DOHH2 (cell line): ENCODE measurements at regions not wholly inside any gene's neighbourhood (a gene's known extent, or its start where the extent isn't known, plus 50 kb on each side); places are given as distances from the start of the nearest gene placed in this dataset.

ENCODE experiments used
- H3F3A ChIP-seq: fragments of 200-600 bp; sonication (generic), shearing (Covaris generic); 2 replicates; pipeline ENCODE4 v1.6.0; 2016; ENCODE audit warnings: antibody characterized with exemption, mild to moderate bottlenecking; ENCODE audit not compliant: control insufficient read depth, insufficient read depth
- H3K27ac ChIP-seq: fragments of 200-600 bp; sonication (generic); 2 replicates; pipeline ENCODE4 v1.5.1; 2014; ENCODE audit warnings: low read depth, mild to moderate bottlenecking, low read length, moderate library complexity
- H3K27me3 ChIP-seq: fragments of 200-600 bp; sonication (generic); 2 replicates; pipeline ENCODE4 v1.6.1; 2014; ENCODE audit warnings: mild to moderate bottlenecking, low read length, mixed read lengths; ENCODE audit not compliant: control insufficient read depth
- H3K36me3 ChIP-seq: fragments of 200-600 bp; sonication (generic); 2 replicates; pipeline ENCODE4 v1.6.1; 2014; ENCODE audit warnings: mild to moderate bottlenecking, low read length, moderate library complexity, mixed read lengths; ENCODE audit not compliant: control insufficient read depth
- H3K4me1 ChIP-seq: fragments of 200-600 bp; sonication (generic); 2 replicates; pipeline ENCODE4 v1.6.1; 2014; ENCODE audit warnings: mild to moderate bottlenecking, low read length, mixed read lengths; ENCODE audit not compliant: control insufficient read depth
- H3K4me2 ChIP-seq: fragments of 200-600 bp; sonication (generic); 2 replicates; pipeline ENCODE4 v1.6.0; 2014; ENCODE audit warnings: mild to moderate bottlenecking, low read length, moderate library complexity
- H3K4me3 ChIP-seq: fragments of 200-600 bp; sonication (generic); 2 replicates; pipeline ENCODE4 v1.5.1; 2014; ENCODE audit warnings: mild to moderate bottlenecking, low read length, mixed read lengths
- H3K79me2 ChIP-seq: fragments of 200-600 bp; sonication (generic); 2 replicates; pipeline ENCODE4 v1.6.1; 2014; ENCODE audit warnings: mild to moderate bottlenecking, low read length, mixed read lengths; ENCODE audit not compliant: control insufficient read depth
- H3K9me2 ChIP-seq: fragments of 200-600 bp; sonication (generic); replicated peaks from 2 replicates; pipeline ENCODE4 v1.6.1; 2014; ENCODE audit warnings: mild to moderate bottlenecking, low read length, mixed read lengths; ENCODE audit not compliant: control insufficient read depth
- H3K9me3 ChIP-seq: fragments of 200-600 bp; sonication (generic); 2 replicates; pipeline ENCODE4 v1.6.1; 2014; ENCODE audit warnings: antibody characterized with exemption, low read length, mixed read lengths; ENCODE audit not compliant: control insufficient read depth, insufficient read depth
- H4K20me1 ChIP-seq: fragments of 200-600 bp; sonication (generic); 2 replicates; pipeline ENCODE4 v1.6.0; 2014; ENCODE audit warnings: low read depth, mild to moderate bottlenecking, antibody characterized with exemption, low read length, moderate library complexity; ENCODE audit not compliant: control insufficient read depth, insufficient read depth
- EZH2phosphoT487 ChIP-seq: fragments of 200-600 bp; sonication (generic); IDR thresholded peaks from 2 replicates; pipeline ENCODE4 v1.6.1; 2017; ENCODE audit warnings: borderline replicate concordance, mild to moderate bottlenecking, antibody characterized with exemption, low read length, moderate library complexity, mixed read lengths
- TF ChIP-seq, protein P1 (sequence below): fragments of 200-600 bp; sonication (generic); IDR thresholded peaks from one replicate; pipeline ENCODE4 v1.5.1; 2014; ENCODE audit warnings: antibody characterized with exemption, mild to moderate bottlenecking, low read depth, low read length; ENCODE audit not compliant: poor library complexity, severe bottlenecking

DNA sequence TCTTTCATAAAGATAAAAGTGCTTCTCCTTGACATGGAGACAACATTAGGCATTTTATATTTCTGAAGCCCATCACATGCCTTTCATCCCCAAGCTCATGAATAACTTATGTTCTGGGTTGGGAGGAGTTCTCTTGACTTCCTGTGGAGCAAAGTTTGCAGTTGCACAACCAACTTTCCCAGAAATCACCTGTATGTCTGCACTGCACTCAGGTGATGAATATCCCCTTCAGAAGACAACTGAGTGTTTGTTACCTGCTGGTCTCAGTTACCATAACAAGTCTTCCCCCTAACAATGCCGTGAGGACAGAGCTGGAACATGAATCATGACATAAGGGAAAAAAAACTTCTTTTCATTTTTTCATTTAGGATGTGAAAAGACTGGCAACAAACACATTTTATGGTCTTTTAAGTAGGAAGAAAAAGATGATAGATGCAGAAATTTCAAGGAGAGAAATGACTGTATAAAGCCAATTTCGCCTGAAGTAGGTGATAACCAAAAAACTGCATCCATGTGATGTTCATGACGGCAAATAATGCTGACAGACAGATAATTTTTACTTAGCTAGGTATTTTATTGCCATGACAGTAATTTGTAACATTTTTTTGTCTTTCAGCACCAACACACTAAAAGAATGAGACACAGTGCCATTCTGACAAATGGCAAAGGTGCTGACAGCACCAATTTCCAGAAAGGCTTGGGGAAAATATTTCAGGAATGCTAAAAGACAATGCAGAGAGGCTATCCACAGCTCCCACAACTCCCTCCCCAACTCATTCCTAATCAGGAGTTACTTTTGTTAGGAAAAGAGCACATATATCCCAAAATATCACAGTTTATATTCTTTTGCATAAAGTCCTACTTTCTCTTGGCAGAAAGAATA is 656.3 kb downstream of the PRELID2 start:
- Histone ChIP-seq H3K4me1 (no peaks in the 10 kb centered on the region), H4K20me1 (no peaks in the 10 kb centered on the region), H3K27me3 (no peaks in the 10 kb centered on the region), H3K27ac (no peak overlapping the region), H3K9me3 (no peaks in the 10 kb centered on the region), H3K79me2 (no peaks in the 10 kb centered on the region), H3F3A (no peaks in the 10 kb centered on the region), H3K36me3 (no peaks in the 10 kb centered on the region), H3K4me2 (no peak overlapping the region), H3K9me2 (no peaks in the 10 kb centered on the region), H3K4me3 (no peak overlapping the region)
- no peak for TF ChIP-seq EZH2phosphoT487
- TF ChIP-seq, protein P1, sequence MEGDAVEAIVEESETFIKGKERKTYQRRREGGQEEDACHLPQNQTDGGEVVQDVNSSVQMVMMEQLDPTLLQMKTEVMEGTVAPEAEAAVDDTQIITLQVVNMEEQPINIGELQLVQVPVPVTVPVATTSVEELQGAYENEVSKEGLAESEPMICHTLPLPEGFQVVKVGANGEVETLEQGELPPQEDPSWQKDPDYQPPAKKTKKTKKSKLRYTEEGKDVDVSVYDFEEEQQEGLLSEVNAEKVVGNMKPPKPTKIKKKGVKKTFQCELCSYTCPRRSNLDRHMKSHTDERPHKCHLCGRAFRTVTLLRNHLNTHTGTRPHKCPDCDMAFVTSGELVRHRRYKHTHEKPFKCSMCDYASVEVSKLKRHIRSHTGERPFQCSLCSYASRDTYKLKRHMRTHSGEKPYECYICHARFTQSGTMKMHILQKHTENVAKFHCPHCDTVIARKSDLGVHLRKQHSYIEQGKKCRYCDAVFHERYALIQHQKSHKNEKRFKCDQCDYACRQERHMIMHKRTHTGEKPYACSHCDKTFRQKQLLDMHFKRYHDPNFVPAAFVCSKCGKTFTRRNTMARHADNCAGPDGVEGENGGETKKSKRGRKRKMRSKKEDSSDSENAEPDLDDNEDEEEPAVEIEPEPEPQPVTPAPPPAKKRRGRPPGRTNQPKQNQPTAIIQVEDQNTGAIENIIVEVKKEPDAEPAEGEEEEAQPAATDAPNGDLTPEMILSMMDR = no peak

DNA sequence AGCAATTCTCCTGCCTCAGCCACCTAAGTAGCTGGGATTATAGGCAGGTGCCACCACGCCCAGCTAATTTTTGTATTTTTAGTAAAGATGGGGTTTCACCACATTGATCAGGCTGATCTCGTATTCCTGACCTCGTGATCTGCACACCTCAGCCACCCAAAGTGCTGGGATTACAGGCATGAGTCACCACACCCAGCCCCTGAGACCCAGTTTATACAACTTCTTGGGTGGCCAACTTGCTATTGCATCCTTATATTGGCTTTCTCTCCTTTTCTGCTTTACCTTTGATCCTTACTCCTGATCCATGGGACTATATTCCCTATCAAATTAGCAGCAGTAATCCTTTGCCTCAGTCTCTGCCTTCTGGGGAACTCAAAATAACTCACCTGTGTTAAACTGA is 659.1 kb downstream of the PRELID2 start:
- no peaks in the 10 kb centered on the region for H3K4me1 ChIP-seq
- no peak for TF ChIP-seq EZH2phosphoT487
- TF ChIP-seq, protein P1 = no peak
- H3K79me2 ChIP-seq = no peaks in the 10 kb centered on the region
- no peaks in the 10 kb centered on the region for H3K36me3 ChIP-seq
- H3F3A ChIP-seq = no peaks in the 10 kb centered on the region
- no peaks in the 10 kb centered on the region for H3K9me3 ChIP-seq
- no peaks in the 10 kb centered on the region for H4K20me1 ChIP-seq
- H3K4me2 ChIP-seq = no peak overlapping the region
- H3K27ac ChIP-seq = no peak overlapping the region
- H3K27me3 ChIP-seq = no peaks in the 10 kb centered on the region
- H3K9me2 ChIP-seq = no peaks in the 10 kb centered on the region
- no peak overlapping the region for H3K4me3 ChIP-seq

DNA sequence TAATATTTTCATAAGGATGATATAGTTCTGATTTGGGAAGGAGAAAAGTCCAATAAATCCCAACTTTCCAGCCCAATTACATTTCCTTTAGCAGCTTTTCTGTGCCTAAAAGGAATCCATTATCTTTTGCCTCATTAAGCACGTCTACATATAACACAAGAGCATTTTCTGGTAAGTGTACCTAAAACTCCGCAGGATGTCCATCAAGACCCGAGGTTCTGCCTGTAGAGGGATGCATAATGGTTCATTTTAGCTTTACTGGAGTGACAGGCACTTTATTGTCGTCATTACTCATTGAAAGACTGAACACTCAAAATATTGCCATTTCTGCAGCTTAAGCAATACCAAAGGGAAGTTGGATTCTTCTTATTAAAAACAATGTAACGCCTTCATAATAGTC is 669.0 kb downstream of the PRELID2 start:
- Histone ChIP-seq H3F3A (no peaks in the 10 kb centered on the region), H3K36me3 (no peaks in the 10 kb centered on the region), H3K9me2 (no peaks in the 10 kb centered on the region), H3K9me3 (no peaks in the 10 kb centered on the region), H4K20me1 (no peaks in the 10 kb centered on the region), H3K27ac (no peak overlapping the region), H3K27me3 (no peaks in the 10 kb centered on the region), H3K4me3 (no peak overlapping the region), H3K4me2 (no peak overlapping the region), H3K4me1 (no peaks in the 10 kb centered on the region), H3K79me2 (no peaks in the 10 kb centered on the region)
- TF ChIP-seq, protein P1 = no peak
- no peak for TF ChIP-seq EZH2phosphoT487
